K562 (cell line): ENCODE measurements at regions not wholly inside any gene's neighbourhood (a gene's known extent, or its start where the extent isn't known, plus 50 kb on each side); places are given as distances from the start of the nearest gene placed in this dataset.

ENCODE experiments used
- TF ChIP-seq, protein P1 (sequence below): fragments of 450-650 bp; IDR thresholded peaks from 2 replicates; pipeline ENCODE4 v1.6.1; 2017; ENCODE audit warnings: antibody characterized with exemption
- TF ChIP-seq, protein P2 (sequence below): fragments of 450-650 bp; formaldehyde crosslinking; IDR thresholded peaks from 2 replicates; pipeline ENCODE4 v1.4.0; 2020; ENCODE audit warnings: mild to moderate bottlenecking
- TF ChIP-seq, protein P3 (sequence below): IDR thresholded peaks from 2 replicates; pipeline ENCODE4 v1.6.1; 2012; ENCODE audit warnings: low read depth, low read length, improper control_type of control experiment, borderline replicate concordance
- TF ChIP-seq, protein P4 (sequence below): sonication (generic); formaldehyde crosslinking; IDR thresholded peaks from 2 replicates; pipeline ENCODE4 v1.8.1; 2023; ENCODE audit warnings: mild to moderate bottlenecking, missing genetic modification reagents

DNA sequence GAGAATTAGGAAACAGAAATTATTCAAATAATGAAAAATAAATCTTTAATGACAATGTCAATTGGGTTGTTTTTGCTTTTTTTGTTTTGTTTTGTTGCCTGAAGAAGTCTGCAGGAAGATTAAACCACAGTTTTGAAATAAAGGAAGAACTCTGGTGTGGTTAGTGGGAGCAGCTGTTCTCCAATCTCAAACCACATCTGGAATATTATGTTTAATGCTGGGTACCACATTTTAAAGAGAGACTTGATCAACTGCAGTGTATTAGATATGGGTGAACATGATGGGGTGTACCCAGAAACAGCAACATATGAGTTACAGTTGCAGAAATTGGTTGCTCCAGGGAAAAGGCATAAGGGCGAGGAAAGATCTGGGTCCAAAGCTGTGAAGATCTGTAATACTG, 171.2 kb upstream of the RPL34 start (continued):
- TF ChIP-seq, protein P1, sequence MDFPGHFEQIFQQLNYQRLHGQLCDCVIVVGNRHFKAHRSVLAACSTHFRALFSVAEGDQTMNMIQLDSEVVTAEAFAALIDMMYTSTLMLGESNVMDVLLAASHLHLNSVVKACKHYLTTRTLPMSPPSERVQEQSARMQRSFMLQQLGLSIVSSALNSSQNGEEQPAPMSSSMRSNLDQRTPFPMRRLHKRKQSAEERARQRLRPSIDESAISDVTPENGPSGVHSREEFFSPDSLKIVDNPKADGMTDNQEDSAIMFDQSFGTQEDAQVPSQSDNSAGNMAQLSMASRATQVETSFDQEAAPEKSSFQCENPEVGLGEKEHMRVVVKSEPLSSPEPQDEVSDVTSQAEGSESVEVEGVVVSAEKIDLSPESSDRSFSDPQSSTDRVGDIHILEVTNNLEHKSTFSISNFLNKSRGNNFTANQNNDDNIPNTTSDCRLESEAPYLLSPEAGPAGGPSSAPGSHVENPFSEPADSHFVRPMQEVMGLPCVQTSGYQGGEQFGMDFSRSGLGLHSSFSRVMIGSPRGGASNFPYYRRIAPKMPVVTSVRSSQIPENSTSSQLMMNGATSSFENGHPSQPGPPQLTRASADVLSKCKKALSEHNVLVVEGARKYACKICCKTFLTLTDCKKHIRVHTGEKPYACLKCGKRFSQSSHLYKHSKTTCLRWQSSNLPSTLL: no peak
- TF ChIP-seq, protein P2, sequence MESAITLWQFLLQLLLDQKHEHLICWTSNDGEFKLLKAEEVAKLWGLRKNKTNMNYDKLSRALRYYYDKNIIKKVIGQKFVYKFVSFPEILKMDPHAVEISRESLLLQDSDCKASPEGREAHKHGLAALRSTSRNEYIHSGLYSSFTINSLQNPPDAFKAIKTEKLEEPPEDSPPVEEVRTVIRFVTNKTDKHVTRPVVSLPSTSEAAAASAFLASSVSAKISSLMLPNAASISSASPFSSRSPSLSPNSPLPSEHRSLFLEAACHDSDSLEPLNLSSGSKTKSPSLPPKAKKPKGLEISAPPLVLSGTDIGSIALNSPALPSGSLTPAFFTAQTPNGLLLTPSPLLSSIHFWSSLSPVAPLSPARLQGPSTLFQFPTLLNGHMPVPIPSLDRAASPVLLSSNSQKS: no peak
- TF ChIP-seq, protein P3, sequence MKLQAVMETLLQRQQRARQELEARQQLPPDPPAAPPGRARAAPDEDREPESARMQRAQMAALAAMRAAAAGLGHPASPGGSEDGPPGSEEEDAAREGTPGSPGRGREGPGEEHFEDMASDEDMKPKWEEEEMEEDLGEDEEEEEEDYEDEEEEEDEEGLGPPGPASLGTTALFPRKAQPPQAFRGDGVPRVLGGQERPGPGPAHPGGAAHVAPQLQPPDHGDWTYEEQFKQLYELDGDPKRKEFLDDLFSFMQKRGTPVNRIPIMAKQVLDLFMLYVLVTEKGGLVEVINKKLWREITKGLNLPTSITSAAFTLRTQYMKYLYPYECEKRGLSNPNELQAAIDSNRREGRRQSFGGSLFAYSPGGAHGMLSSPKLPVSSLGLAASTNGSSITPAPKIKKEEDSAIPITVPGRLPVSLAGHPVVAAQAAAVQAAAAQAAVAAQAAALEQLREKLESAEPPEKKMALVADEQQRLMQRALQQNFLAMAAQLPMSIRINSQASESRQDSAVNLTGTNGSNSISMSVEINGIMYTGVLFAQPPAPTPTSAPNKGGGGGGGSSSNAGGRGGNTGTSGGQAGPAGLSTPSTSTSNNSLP: no peak
- TF ChIP-seq, protein P4, sequence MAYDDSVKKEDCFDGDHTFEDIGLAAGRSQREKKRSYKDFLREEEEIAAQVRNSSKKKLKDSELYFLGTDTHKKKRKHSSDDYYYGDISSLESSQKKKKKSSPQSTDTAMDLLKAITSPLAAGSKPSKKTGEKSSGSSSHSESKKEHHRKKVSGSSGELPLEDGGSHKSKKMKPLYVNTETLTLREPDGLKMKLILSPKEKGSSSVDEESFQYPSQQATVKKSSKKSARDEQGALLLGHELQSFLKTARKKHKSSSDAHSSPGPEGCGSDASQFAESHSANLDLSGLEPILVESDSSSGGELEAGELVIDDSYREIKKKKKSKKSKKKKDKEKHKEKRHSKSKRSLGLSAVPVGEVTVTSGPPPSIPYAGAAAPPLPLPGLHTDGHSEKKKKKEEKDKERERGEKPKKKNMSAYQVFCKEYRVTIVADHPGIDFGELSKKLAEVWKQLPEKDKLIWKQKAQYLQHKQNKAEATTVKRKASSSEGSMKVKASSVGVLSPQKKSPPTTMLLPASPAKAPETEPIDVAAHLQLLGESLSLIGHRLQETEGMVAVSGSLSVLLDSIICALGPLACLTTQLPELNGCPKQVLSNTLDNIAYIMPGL (CRISPR knock-in tag): no peak
